NOMO-1 treated with dmso at 0.1 percent for 144 hours (cell line): ENCODE measurements at regions not wholly inside any gene's neighbourhood (a gene's known extent, or its start where the extent isn't known, plus 50 kb on each side); places are given as distances from the start of the nearest gene placed in this dataset.

Experiments used
- DNase-seq: peaks from one replicate; lab custom pipeline; 2025; ENCODE audit not compliant: unreplicated experiment; lab: John Stamatoyannopoulos, UW

DNA sequence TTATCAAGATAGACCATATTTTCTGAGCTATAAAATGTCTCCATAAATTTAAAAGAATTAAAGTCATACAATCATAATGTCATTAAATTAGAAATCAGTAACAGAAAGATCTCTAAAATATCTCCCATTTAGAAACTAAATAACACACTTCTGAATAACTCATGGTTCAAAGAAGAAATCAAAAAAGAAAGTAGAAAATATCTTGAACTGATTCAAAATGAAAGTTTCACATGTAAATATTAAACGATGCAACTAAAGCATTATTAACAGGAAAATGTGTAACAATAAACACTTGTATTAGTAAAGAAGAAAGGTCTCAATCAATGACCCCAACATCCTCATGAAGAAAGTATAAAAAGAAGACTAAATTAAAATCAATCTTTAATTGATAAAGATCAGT is 50.5 kb upstream of the PZP start:
- DNase-seq, result no peak
